ENCODE measurements at regions not wholly inside any gene's neighbourhood (a gene's known extent, or its start where the extent isn't known, plus 50 kb on each side); places are given as distances from the start of the nearest gene placed in this dataset.

GRCh38 chr1:4506591-4506990 is 147.8 kb upstream of the AJAP1 start:
- DNase-seq, result no peak

GRCh38 chr1:4509206-4509605 is 145.2 kb upstream of the AJAP1 start:
- no peak for DNase-seq

- no peak for DNase-seq
Observed at GRCh38 chr1:4510276-4510691, 144.1 kb upstream of the AJAP1 start.

- no peak for DNase-seq
Observed at GRCh38 chr1:4511374-4511773, 143.0 kb upstream of the AJAP1 start.

- DNase-seq, result no peak
Observed at GRCh38 chr1:4512636-4513035, 141.8 kb upstream of the AJAP1 start.

GRCh38 chr1:4513685-4514084 is 140.7 kb upstream of the AJAP1 start:
- no peak for DNase-seq

- no peak for DNase-seq
Observed at GRCh38 chr1:4515727-4516289, 138.6 kb upstream of the AJAP1 start.

- DNase-seq, result no peak
Observed at GRCh38 chr1:4516596-4516995, 137.8 kb upstream of the AJAP1 start.

- no peak for DNase-seq
Observed at GRCh38 chr1:4517186-4517954, 137.0 kb upstream of the AJAP1 start.

- no peak for DNase-seq
Observed at GRCh38 chr1:4518621-4519020, 135.8 kb upstream of the AJAP1 start.

- DNase-seq, result no peak
Observed at GRCh38 chr1:4519954-4520353, 134.5 kb upstream of the AJAP1 start.

- DNase-seq, result no peak
Observed at GRCh38 chr1:4523551-4523950, 130.9 kb upstream of the AJAP1 start.

- DNase-seq, result no peak
Observed at GRCh38 chr1:4526747-4527146, 127.7 kb upstream of the AJAP1 start.

- no peak for DNase-seq
Observed at GRCh38 chr1:4527819-4528218, 126.6 kb upstream of the AJAP1 start.

- DNase-seq, result no peak
Observed at GRCh38 chr1:4528590-4528989, 125.8 kb upstream of the AJAP1 start.

GRCh38 chr1:4529446-4530165 is 124.8 kb upstream of the AJAP1 start:
- DNase-seq, result no peak

- DNase-seq, result no peak
Observed at GRCh38 chr1:4530166-4530785, 124.1 kb upstream of the AJAP1 start.

GRCh38 chr1:4531842-4532241 is 122.6 kb upstream of the AJAP1 start:
- no peak for DNase-seq

GRCh38 chr1:4532656-4533055 is 121.8 kb upstream of the AJAP1 start:
- no peak for DNase-seq

GRCh38 chr1:4546911-4547310 is 107.5 kb upstream of the AJAP1 start:
- DNase-seq, result no peak

GRCh38 chr1:4549930-4550329 is 104.5 kb upstream of the AJAP1 start:
- no peak for DNase-seq

GRCh38 chr1:4550941-4551340 is 103.5 kb upstream of the AJAP1 start:
- DNase-seq, result no peak

- no peak for DNase-seq
Observed at GRCh38 chr1:4551706-4552105, 102.7 kb upstream of the AJAP1 start.

- no peak for DNase-seq
Observed at GRCh38 chr1:4553761-4554160, 100.6 kb upstream of the AJAP1 start.

Measured in activated naive CD4-positive, alpha-beta T cell treated with Interleukin-2 at 50 U/mL for 16 hours (primary cell).